Muscle layer of colon (tissue), 2 donors: ENCODE measurements at regions not wholly inside any gene's neighbourhood (a gene's known extent, or its start where the extent isn't known, plus 50 kb on each side); places are given as distances from the start of the nearest gene placed in this dataset.

Experiments used
- H3K27ac ChIP-seq: one replicate; pipeline ENCODE4 v1.7.0; 2013; ENCODE audit warnings: low read depth, mild to moderate bottlenecking, low read length, moderate library complexity
- H3K27me3 ChIP-seq, 2 donors: one replicate each; pipeline ENCODE4 v1.7.0; 2013; ENCODE audit warnings: low read length in 2 of 2, mild to moderate bottlenecking in 2 of 2; ENCODE audit not compliant: insufficient read depth in 2 of 2, control insufficient read depth in 1 of 2
- H3K36me3 ChIP-seq: one replicate; pipeline ENCODE4 v1.7.0; 2013; ENCODE audit warnings: mild to moderate bottlenecking, low read length; ENCODE audit not compliant: insufficient read depth
- H3K4me1 ChIP-seq: one replicate; pipeline ENCODE4 v1.7.0; 2013; ENCODE audit warnings: mild to moderate bottlenecking, low read length; ENCODE audit not compliant: insufficient read depth
- H3K4me3 ChIP-seq, 2 donors: one replicate each; pipeline ENCODE4 v1.7.0; 2013; ENCODE audit warnings: low read length in 2 of 2, low read depth in 1 of 2, mild to moderate bottlenecking in 1 of 2, moderate library complexity in 1 of 2
- H3K9ac ChIP-seq: one replicate; pipeline ENCODE4 v1.7.0; 2013; ENCODE audit warnings: low read length
- H3K9me3 ChIP-seq: one replicate; pipeline ENCODE4 v1.7.0; 2013; ENCODE audit warnings: mild to moderate bottlenecking, low read length
- donor health status: abdominal sarcoma.
- donor health status: Adenocarcinoma of cecum.

DNA sequence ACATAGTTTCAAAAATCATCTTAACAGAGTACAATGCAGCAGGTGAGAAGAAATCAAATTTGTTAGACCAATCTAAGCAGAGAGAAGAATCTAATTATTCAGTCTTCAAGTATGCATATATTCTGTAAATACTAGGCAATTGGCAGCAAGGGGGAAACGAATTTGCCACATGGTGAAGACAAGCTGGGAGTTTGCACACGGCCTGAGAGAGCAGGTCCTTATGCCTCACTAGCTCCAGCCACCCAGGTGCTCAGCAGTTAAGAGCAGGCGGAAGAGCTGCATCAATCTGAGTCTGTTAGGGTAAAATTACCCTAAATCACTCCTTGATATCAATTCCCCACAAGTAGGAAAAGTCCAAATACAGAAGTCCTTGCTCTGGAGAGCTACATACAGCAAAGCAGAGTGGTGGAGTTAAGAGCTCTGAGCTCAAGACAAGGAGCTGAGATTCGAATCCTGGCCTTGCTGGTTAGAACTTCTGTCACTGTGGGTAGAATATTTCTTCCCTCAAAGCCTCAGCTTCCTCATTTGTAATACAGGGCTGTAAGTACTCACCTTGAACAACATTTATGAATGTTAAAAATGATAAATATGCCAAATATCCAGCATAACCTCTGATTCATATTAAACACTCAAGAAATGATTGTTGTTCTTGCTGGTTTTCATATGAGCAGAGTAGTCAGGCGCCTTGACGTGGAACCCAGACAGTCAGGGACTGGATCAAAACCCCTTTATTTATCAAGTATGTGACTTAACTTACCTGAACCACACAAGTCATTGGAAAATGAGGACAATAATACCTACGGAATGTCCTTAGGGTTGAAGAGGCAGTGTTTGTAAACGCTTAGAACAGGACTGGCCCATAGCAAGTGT is 444.2 kb downstream of the CDH26 start:
- Histone ChIP-seq H3K4me3 (no peak overlapping the region), H3K4me1 (no peaks in the 10 kb centered on the region), H3K36me3 (no peaks in the 10 kb centered on the region), H3K27ac (no peak overlapping the region), H3K9ac (no peak overlapping the region), H3K27me3 (no peaks in the 10 kb centered on the region), H3K9me3 (no peaks in the 10 kb centered on the region)

DNA sequence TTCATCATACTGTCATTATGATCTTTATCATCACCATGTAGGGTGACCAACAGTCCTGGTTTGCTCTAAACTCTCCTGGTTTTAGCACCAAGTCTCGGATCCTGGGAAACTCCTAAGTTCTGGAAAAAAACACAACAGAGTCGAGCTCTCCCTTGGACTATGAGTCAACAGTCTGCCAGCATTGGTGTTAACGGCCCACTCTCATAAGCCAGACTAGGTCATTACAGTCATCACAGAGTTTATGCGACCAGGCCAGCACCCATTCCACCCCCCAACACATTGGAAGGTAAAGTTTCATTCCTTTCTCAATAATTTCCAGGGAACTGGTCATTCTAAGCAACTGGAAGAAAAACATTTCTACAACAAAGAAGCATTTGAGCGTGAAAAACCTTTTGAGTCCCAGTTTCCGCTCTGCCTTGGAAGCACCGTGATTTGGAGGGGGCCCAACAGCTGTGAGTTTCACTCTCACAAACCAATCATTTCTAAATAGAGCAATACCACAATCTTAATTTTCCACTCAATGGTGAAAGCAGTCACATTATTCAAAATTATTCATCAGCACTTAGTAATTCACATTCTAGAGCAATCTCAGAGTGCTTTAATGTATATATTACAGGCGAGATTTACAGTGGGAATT is 445.0 kb downstream of the CDH26 start:
- H3K4me1 ChIP-seq, result no peaks in the 10 kb centered on the region
- no peak overlapping the region for H3K27ac ChIP-seq
- H3K9ac ChIP-seq, result no peak overlapping the region
- no peaks in the 10 kb centered on the region for H3K9me3 ChIP-seq
- no peaks in the 10 kb centered on the region for H3K36me3 ChIP-seq
- H3K27me3 ChIP-seq, result no peaks in the 10 kb centered on the region
- H3K4me3 ChIP-seq, result no peak overlapping the region

- no peaks in the 10 kb centered on the region for H3K4me1 ChIP-seq
Measured at GRCh38 chr20:60407011-60407771, 449.0 kb downstream of the CDH26 start.

GRCh38 chr20:60407938-60408337 is 449.7 kb downstream of the CDH26 start:
- Histone ChIP-seq H3K9me3 (no peaks in the 10 kb centered on the region), H3K36me3 (no peaks in the 10 kb centered on the region), H3K27ac (no peak overlapping the region), H3K4me3 (no peak overlapping the region), H3K4me1 (no peaks in the 10 kb centered on the region), H3K27me3 (no peaks in the 10 kb centered on the region), H3K9ac (no peak overlapping the region)

More at GRCh38 chr20:60407011-60407771, 449.0 kb downstream of the CDH26 start:
- H3K27ac ChIP-seq, result no peak overlapping the region
- H3K9ac ChIP-seq, result no peak overlapping the region
- no peaks in the 10 kb centered on the region for H3K36me3 ChIP-seq
- no peaks in the 10 kb centered on the region for H3K27me3 ChIP-seq
- H3K4me3 ChIP-seq, result no peak overlapping the region
- H3K9me3 ChIP-seq, result no peaks in the 10 kb centered on the region

- Histone ChIP-seq H3K36me3 (no peaks in the 10 kb centered on the region), H3K4me3 (no peak overlapping the region), H3K27ac (no peak overlapping the region), H3K27me3 (no peaks in the 10 kb centered on the region), H3K4me1 (no peaks in the 10 kb centered on the region), H3K9me3 (no peaks in the 10 kb centered on the region), H3K9ac (no peak overlapping the region)
Measured at GRCh38 chr20:60408435-60408834, 450.2 kb downstream of the CDH26 start.

DNA sequence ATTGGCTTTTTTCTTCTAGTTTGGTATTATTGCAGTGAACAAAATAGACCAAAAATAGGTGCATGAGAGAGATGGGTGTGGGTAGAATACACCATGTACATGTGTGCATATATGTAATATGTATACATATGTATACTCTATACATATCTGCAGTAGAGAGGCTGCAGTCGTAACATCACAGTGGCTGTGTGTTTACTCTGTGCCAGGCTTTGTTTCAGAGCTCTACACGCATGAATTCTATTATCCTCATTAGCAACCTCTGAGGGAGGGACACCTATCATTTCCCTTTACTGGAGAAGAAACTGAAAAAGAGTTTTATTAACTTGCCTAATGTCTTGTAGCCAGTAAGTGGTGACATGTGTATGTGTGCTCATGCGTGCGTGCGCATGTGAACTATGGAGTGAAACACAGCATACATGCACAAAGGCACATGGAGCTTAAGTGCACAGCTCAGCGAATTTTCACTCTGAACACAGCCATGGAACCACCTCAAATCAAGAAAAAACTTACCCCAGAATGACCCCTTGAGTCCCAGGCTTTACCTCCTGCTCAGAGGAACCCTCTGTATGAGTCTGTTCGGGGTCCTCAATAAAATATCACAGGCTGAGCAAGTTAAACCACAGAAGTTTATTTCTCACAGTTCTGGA is 452.5 kb downstream of the CDH26 start:
- Histone ChIP-seq H3K27me3 (no peaks in the 10 kb centered on the region), H3K36me3 (no peaks in the 10 kb centered on the region), H3K9ac (no peak overlapping the region), H3K27ac (no peak overlapping the region), H3K4me3 (no peak overlapping the region), H3K4me1 (no peaks in the 10 kb centered on the region), H3K9me3 (no peaks in the 10 kb centered on the region)

DNA sequence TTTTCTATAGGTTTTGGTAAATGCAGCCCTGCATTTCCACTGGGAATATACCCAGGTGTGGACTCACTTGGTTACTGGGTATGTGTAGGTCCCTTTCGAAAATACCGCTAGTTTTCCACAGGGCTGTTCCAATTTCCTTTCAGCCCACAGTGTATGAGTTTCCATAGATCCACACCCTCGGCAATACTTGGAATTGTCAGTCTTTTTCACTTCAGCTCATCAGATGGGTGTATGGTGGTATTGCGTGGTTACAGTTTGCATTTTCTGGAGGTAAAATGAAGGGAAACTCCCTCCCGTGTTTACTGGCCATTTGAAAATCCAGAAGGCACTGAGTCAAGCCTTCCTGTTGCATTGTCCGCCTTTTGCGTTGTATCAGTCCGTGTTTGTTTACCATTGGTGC is 453.6 kb downstream of the CDH26 start:
- Histone ChIP-seq H3K36me3 (no peaks in the 10 kb centered on the region), H3K27me3 (no peaks in the 10 kb centered on the region), H3K4me3 (no peak overlapping the region), H3K9ac (no peak overlapping the region), H3K9me3 (no peaks in the 10 kb centered on the region), H3K4me1 (no peaks in the 10 kb centered on the region), H3K27ac (no peak overlapping the region)

DNA sequence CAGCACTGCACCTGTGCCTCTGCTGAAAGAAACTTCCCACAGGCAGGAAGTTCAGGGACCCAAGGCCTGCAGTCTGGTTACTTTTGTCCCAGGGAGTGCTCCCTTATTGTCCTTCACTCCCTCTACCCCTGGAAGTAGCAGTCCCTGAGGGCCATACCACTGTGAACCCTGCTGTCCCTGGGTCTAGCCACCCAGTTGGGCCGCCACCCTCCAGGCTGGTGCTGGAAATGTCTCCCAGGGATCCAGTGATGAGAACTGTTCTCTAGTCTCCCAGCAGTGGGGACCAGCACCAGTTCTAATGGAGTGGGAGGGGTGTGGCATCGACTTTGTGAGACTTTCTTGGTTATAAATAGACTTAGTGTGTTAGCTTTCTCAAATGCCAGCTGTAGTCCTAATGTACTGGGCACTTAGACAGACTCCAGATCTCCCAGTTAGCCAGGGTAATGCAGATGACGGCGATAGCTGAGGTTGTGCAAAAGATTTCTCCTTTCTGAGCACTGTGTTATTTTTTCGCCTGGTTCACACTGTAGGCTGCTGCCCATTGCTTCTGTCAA is 462.5 kb downstream of the CDH26 start:
- Histone ChIP-seq H3K9ac (no peak overlapping the region), H3K27me3 (no peaks in the 10 kb centered on the region), H3K36me3 (no peaks in the 10 kb centered on the region), H3K4me3 (no peak overlapping the region), H3K27ac (no peak overlapping the region), H3K9me3 (no peaks in the 10 kb centered on the region), H3K4me1 (no peaks in the 10 kb centered on the region)

DNA sequence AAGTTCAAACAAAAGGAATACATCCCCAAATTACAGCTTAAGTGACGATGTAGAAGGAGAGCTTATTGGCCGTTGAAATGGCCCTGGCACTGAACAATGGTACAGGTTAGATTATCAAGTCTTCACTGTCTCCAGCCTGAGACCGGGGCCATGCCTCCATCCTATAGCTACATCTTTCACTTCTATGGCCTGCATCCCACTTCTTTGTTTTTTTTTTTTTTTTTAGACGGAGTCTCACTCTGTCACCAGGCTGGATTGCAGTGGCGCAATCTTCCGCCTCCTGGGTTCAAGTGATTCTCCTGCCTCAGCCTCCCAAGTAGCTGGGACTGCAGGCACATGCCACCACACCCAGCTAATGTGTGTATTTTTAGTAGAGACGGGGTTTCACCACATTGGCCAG is 464.6 kb downstream of the CDH26 start:
- no peaks in the 10 kb centered on the region for H3K9me3 ChIP-seq
- H3K27me3 ChIP-seq, result no peaks in the 10 kb centered on the region
- H3K27ac ChIP-seq, result no peak overlapping the region
- no peaks in the 10 kb centered on the region for H3K36me3 ChIP-seq
- H3K4me1 ChIP-seq, result no peaks in the 10 kb centered on the region
- H3K4me3 ChIP-seq, result no peak overlapping the region
- no peak overlapping the region for H3K9ac ChIP-seq

DNA sequence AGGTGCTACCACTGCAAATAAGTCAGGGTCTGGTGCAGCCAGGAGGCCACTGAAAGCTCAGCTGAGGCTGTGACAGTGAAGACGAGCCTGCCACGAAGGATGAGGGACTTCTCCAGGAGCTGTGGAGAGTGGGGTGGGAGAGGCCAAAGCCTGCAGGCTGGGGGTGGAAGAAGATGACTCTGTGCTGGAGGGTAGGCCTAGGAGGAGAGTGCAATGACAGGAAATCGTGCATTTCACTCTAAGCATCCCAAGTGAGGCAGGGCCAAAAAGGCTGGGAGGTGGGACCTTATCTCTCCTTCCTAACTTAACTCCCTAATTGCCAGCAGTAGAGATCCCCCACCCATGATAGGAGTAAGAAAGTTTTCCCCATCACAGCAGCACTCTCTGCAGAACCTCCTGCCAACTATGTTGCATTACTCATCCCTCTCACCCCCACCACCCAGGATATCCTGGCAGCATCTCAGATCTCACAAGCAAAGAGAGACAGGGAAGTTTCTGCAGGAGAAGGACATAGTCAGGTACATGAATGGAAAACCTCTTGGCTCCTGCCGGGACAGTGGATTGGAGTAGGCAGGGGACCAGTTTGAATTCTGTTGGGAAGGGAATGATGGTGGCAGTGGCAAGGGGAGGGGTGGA is 466.2 kb downstream of the CDH26 start:
- no peak overlapping the region for H3K4me3 ChIP-seq
- H3K9me3 ChIP-seq, result no peaks in the 10 kb centered on the region

More for the DNA sequence above, 466.2 kb downstream of the CDH26 start:
- H3K4me1 ChIP-seq, result no peaks in the 10 kb centered on the region
- H3K27me3 ChIP-seq, result no peaks in the 10 kb centered on the region
- H3K9ac ChIP-seq, result no peak overlapping the region
- H3K27ac ChIP-seq, result no peak overlapping the region
- H3K36me3 ChIP-seq, result no peaks in the 10 kb centered on the region
